GM12878 (cell line): ENCODE measurements at regions not wholly inside any gene's neighbourhood (a gene's known extent, or its start where the extent isn't known, plus 50 kb on each side); places are given as distances from the start of the nearest gene placed in this dataset.

Source experiments
- ATAC-seq: fragments of 200-7000 bp; cut with Tn5 transposase; 3 replicates; pipeline ENCODE4 v1.9.1; 2020; ENCODE audit warnings: mild to moderate bottlenecking, moderate library complexity
- BruUV-seq: library from RNA; stranded (reverse); fragments of 400-500 nt; replicated peaks from 2 replicates; lab custom pipeline; 2021; lab: Mats Ljungman, UMichigan
- CTCF ChIA-PET: fragments of 300-600 bp; sonication (Branson Sonifier 250); formaldehyde crosslinking; extraction: SDS; loops from one replicate; lab custom pipeline; 2021; ENCODE audit warnings: inconsistent platforms; lab: Yijun Ruan, JAX
- POLR2A ChIA-PET: fragments of 350-600 bp; formaldehyde crosslinking; extraction: SDS; loops from one replicate; lab custom pipeline; 2021; ENCODE audit warnings: inconsistent platforms; lab: Charles Lee
- RAD21 ChIA-PET: fragments of 300-600 bp; sonication (Branson Sonifier 250); formaldehyde crosslinking; loops from one replicate; lab custom pipeline; 2023; ENCODE audit warnings: antibody characterized with exemption; ENCODE audit not compliant: unreplicated experiment; lab: Charles Lee
- SMC1A ChIA-PET: fragments of 300-600 bp; sonication (Branson Sonifier 250); formaldehyde crosslinking; loops from one replicate; lab custom pipeline; 2023; ENCODE audit not compliant: unreplicated experiment, uncharacterized antibody; lab: Charles Lee
- DNase-seq: peaks from one replicate; pipeline ENCODE4 v3.0.0-alpha.2; 2011; ENCODE audit warnings: low read depth, low spot score
- FAIRE-seq: peaks from 3 replicates; lab custom pipeline; 2011; peaks lifted over from hg19 to GRCh38; lab: Jason Lieb, UNC
- H2AFZ ChIP-seq: 2 replicates; pipeline ENCODE4 v1.6.0; 2011; ENCODE audit warnings: low read depth, low read length, control low read depth; ENCODE audit not compliant: control insufficient read depth
- H3K27ac ChIP-seq: 2 replicates; pipeline ENCODE4 v1.5.1; 2011; ENCODE audit warnings: control low read depth; ENCODE audit not compliant: control insufficient read depth, insufficient read depth
- H3K27me3 ChIP-seq, 2 experiments: replicated peaks in 1 of 2; 2 replicates each; pipeline versions ENCODE4 v1.6.0 to v1.6.1; 2011; ENCODE audit warnings: low read length in 1 of 2; ENCODE audit not compliant: control insufficient read depth in 2 of 2, insufficient read depth in 2 of 2
- H3K36me3 ChIP-seq, 2 experiments: 2 replicates each; pipeline ENCODE4 v1.5.1; 2011; ENCODE audit warnings: low read length in 1 of 2; ENCODE audit not compliant: control insufficient read depth in 2 of 2, insufficient read depth in 2 of 2
- H3K4me1 ChIP-seq: 2 replicates; pipeline ENCODE4 v1.6.1; 2011; ENCODE audit warnings: mild to moderate bottlenecking, low read length, moderate library complexity, mixed read lengths; ENCODE audit not compliant: control insufficient read depth, insufficient read depth
- H3K4me2 ChIP-seq: 2 replicates; pipeline ENCODE4 v1.6.0; 2011; ENCODE audit warnings: control low read depth; ENCODE audit not compliant: control insufficient read depth, insufficient read depth
- H3K4me3 ChIP-seq: fragments of 200-600 bp; sonication (generic); 2 replicates; pipeline ENCODE4 v1.5.1; 2016
- H3K79me2 ChIP-seq: 2 replicates; pipeline ENCODE4 v1.6.0; 2011; ENCODE audit warnings: low read length; ENCODE audit not compliant: control insufficient read depth, insufficient read depth
- H3K9ac ChIP-seq: 2 replicates; pipeline ENCODE4 v1.8.0; 2011; ENCODE audit warnings: low read length, control low read depth, mixed read lengths; ENCODE audit not compliant: control insufficient read depth, insufficient read depth
- H3K9me3 ChIP-seq: replicated peaks from 3 replicates; pipeline ENCODE4 v1.5.1; 2011; ENCODE audit warnings: mild to moderate bottlenecking, low read length; ENCODE audit not compliant: control insufficient read depth, insufficient read depth
- H4K20me1 ChIP-seq: 2 replicates; pipeline ENCODE4 v1.6.0; 2011; ENCODE audit not compliant: control insufficient read depth, insufficient read depth
- FOS ChIP-seq: IDR thresholded peaks from 3 replicates; pipeline ENCODE4 v1.6.1; 2011; ENCODE audit warnings: borderline replicate concordance; ENCODE audit not compliant: insufficient read length; ENCODE audit errors: extremely low read depth
- GABPA ChIP-seq: IDR thresholded peaks from 2 replicates; pipeline ENCODE4 v1.6.1; 2014; ENCODE audit warnings: antibody characterized with exemption, low read depth, mild to moderate bottlenecking, inconsistent platforms
- KLF5 ChIP-seq: fragments of 450-650 bp; IDR thresholded peaks from 2 replicates; pipeline ENCODE4 v1.6.1; 2014; ENCODE audit warnings: mild to moderate bottlenecking; ENCODE audit not compliant: partially characterized antibody
- POLR2AphosphoS2 ChIP-seq: IDR thresholded peaks from 2 replicates; pipeline ENCODE4 v1.6.1; 2011; ENCODE audit warnings: low read depth, mild to moderate bottlenecking, low read length, improper control_type of control experiment, moderate library complexity
- SREBF2 ChIP-seq: IDR thresholded peaks from 2 replicates; pipeline ENCODE4 v1.6.1; 2012; ENCODE audit warnings: mild to moderate bottlenecking, low read length
- in situ Hi-C: fragments of 300-500 bp; cut with MboI; formaldehyde crosslinking; loops from 9 replicates; pipeline ENCODE4 v1.14.3; 2018; ENCODE audit warnings: mixed read lengths
- intact Hi-C: fragments of 100-400 bp; cut with micrococcal nuclease; formaldehyde crosslinking; loops from one replicate; pipeline ENCODE4 v1.14.2; 2022; ENCODE audit not compliant: unreplicated experiment
- TF ChIP-seq, protein P1 (sequence below): fragments of 450-650 bp; IDR thresholded peaks from 2 replicates; pipeline ENCODE4 v1.6.1; 2017; ENCODE audit warnings: antibody characterized with exemption, mild to moderate bottlenecking, moderate library complexity
- TF ChIP-seq, protein P2 (sequence below): fragments of 450-650 bp; IDR thresholded peaks from 2 replicates; pipeline ENCODE4 v1.6.1; 2017; ENCODE audit warnings: mild to moderate bottlenecking, moderate library complexity
- TF ChIP-seq, protein P3 (sequence below), 3 experiments: IDR thresholded peaks in 2 of 3; conservative IDR thresholded peaks in 1 of 3; 2 replicates each; pipeline ENCODE4 v1.5.1; 2011; ENCODE audit warnings: low read depth in 3 of 3, low read length in 3 of 3, mild to moderate bottlenecking in 3 of 3, control low read depth in 2 of 3, moderate library complexity in 2 of 3, inconsistent platforms in 1 of 3, mixed read lengths in 1 of 3; ENCODE audit not compliant: control insufficient read depth in 2 of 3, insufficient read depth in 1 of 3; ENCODE audit errors: extremely low read depth in 1 of 3

DNA sequence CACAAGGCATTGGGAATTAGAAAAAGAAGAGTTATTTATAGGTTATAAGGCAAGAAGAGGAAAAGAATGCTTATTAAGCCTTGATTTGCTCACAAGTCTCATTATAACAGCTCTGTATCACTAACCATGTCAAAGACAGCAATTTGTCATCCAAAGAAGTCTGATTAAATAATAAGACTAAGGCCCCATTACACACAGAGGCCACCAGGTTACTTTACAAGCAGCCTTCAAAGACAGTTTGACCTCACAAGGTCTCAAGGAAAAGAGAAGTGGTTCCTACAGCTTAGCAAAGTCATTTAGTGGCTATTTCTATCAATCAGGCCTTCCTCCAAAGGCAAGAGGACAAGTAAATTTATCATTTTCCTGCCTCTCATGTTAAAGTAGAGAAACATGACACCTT lies 188.5 kb downstream of the MBD2 start:
- Histone ChIP-seq H3K9me3 (no peaks in the 10 kb centered on the region), H3K9ac (no peak overlapping the region), H3K4me1 (no peaks in the 10 kb centered on the region), H3K4me2 (no peak overlapping the region), H3K36me3 (no peaks in the 10 kb centered on the region), H3K27me3 (no peaks in the 10 kb centered on the region; a peak in 1 of 4 replicates), H2AFZ (no peak overlapping the region), H3K79me2 (no peaks in the 10 kb centered on the region), H4K20me1 (no peaks in the 10 kb centered on the region; the same call in 1 of the 2 replicates), H3K4me3 (no peak overlapping the region), H3K27ac (no peak overlapping the region)
- in situ Hi-C loops (no loop called here), intact Hi-C loops (no loop called here)
- RAD21 ChIA-PET, result no interaction called here
- CTCF ChIA-PET, result no interaction called here
- SMC1A ChIA-PET, result interaction anchor here (1.2 kb wide), 1 partner anchor 8 kb away, joined by 3 read pairs; no protein-coding TSS in a partner anchor
- ATAC-seq (no peak), DNase-seq (no peak), FAIRE-seq (no peak)
- BruUV-seq, result no TSS peak
- POLR2A ChIA-PET, result no interaction called here
- TF ChIP-seq KLF5 (no peak), SREBF2 (no peak), GABPA (no peak), POLR2AphosphoS2 (no peak), FOS (no peak)
- TF ChIP-seq, protein P1, sequence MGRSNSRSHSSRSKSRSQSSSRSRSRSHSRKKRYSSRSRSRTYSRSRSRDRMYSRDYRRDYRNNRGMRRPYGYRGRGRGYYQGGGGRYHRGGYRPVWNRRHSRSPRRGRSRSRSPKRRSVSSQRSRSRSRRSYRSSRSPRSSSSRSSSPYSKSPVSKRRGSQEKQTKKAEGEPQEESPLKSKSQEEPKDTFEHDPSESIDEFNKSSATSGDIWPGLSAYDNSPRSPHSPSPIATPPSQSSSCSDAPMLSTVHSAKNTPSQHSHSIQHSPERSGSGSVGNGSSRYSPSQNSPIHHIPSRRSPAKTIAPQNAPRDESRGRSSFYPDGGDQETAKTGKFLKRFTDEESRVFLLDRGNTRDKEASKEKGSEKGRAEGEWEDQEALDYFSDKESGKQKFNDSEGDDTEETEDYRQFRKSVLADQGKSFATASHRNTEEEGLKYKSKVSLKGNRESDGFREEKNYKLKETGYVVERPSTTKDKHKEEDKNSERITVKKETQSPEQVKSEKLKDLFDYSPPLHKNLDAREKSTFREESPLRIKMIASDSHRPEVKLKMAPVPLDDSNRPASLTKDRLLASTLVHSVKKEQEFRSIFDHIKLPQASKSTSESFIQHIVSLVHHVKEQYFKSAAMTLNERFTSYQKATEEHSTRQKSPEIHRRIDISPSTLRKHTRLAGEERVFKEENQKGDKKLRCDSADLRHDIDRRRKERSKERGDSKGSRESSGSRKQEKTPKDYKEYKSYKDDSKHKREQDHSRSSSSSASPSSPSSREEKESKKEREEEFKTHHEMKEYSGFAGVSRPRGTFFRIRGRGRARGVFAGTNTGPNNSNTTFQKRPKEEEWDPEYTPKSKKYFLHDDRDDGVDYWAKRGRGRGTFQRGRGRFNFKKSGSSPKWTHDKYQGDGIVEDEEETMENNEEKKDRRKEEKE, result no peak
- TF ChIP-seq, protein P2, sequence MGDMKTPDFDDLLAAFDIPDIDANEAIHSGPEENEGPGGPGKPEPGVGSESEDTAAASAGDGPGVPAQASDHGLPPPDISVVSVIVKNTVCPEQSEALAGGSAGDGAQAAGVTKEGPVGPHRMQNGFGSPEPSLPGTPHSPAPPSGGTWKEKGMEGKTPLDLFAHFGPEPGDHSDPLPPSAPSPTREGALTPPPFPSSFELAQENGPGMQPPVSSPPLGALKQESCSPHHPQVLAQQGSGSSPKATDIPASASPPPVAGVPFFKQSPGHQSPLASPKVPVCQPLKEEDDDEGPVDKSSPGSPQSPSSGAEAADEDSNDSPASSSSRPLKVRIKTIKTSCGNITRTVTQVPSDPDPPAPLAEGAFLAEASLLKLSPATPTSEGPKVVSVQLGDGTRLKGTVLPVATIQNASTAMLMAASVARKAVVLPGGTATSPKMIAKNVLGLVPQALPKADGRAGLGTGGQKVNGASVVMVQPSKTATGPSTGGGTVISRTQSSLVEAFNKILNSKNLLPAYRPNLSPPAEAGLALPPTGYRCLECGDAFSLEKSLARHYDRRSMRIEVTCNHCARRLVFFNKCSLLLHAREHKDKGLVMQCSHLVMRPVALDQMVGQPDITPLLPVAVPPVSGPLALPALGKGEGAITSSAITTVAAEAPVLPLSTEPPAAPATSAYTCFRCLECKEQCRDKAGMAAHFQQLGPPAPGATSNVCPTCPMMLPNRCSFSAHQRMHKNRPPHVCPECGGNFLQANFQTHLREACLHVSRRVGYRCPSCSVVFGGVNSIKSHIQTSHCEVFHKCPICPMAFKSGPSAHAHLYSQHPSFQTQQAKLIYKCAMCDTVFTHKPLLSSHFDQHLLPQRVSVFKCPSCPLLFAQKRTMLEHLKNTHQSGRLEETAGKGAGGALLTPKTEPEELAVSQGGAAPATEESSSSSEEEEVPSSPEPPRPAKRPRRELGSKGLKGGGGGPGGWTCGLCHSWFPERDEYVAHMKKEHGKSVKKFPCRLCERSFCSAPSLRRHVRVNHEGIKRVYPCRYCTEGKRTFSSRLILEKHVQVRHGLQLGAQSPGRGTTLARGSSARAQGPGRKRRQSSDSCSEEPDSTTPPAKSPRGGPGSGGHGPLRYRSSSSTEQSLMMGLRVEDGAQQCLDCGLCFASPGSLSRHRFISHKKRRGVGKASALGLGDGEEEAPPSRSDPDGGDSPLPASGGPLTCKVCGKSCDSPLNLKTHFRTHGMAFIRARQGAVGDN, result no peak
- TF ChIP-seq, protein P3, sequence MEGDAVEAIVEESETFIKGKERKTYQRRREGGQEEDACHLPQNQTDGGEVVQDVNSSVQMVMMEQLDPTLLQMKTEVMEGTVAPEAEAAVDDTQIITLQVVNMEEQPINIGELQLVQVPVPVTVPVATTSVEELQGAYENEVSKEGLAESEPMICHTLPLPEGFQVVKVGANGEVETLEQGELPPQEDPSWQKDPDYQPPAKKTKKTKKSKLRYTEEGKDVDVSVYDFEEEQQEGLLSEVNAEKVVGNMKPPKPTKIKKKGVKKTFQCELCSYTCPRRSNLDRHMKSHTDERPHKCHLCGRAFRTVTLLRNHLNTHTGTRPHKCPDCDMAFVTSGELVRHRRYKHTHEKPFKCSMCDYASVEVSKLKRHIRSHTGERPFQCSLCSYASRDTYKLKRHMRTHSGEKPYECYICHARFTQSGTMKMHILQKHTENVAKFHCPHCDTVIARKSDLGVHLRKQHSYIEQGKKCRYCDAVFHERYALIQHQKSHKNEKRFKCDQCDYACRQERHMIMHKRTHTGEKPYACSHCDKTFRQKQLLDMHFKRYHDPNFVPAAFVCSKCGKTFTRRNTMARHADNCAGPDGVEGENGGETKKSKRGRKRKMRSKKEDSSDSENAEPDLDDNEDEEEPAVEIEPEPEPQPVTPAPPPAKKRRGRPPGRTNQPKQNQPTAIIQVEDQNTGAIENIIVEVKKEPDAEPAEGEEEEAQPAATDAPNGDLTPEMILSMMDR (IDR thresholded peaks at IDR 0.05 in 2 of 3, conservative IDR thresholded peaks at IDR 0.05 in 1 of 3; ENCODE audit: control insufficient read depth in 2 of 3, extremely low read depth in 1 of 3, insufficient read depth in 1 of 3, low read depth in 3 of 3, low read length in 3 of 3), result no peak
